ENCODE measurements at regions not wholly inside any gene's neighbourhood (a gene's known extent, or its start where the extent isn't known, plus 50 kb on each side); places are given as distances from the start of the nearest gene placed in this dataset.
"Not testable (repeated sequence)": the region's sequence is repeated elsewhere in the genome, so short reads cannot be mapped to it uniquely, and the experiment has no call there.

DNA sequence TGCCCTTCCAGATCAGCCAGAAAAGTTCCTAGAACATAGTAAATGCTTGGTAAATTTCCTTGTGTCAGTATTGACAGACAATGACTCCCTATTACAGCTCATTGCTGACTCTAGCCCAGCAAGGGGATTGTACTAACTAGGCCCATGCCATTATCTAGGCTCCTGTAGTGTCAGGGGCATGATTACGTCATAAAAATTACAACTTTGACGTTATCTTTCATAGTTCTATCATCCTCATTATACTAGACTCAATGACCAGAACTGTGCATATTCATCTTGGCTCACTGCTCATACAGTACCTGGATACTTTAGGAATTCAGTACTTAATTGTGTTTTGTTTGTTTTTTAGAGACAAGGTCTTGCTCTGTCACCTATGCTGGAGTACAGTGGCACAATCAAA lies 118.7 kb downstream of the OR52B4 start:
- H3K9me3 ChIP-seq (ENCODE audit: low read length); FAIRE-seq; H3K36me3 ChIP-seq (replicated peaks in 1 of 2; ENCODE audit: control insufficient read depth in 1 of 2, insufficient read depth in 2 of 2, low read length in 2 of 2); H2AFZ ChIP-seq (ENCODE audit: low read length); CTCF ChIA-PET (ENCODE audit: low intra/inter-chr PET ratio, low total read pairs); intact Hi-C loops (cut with micrococcal nuclease; ENCODE audit: unreplicated experiment); DNase-seq (ENCODE audit: low spot score); H3K27me3 ChIP-seq (ENCODE audit: control insufficient read depth in 1 of 2, insufficient read depth in 2 of 2, low read length in 2 of 2); H3K79me2 ChIP-seq (ENCODE audit: insufficient read depth, low read length); H4K20me1 ChIP-seq (ENCODE audit: insufficient read depth, low read length); H3K27ac ChIP-seq (ENCODE audit: extremely low read length, insufficient read depth, low read length); H3K4me3 ChIP-seq (replicated peaks in 1 of 3; ENCODE audit: insufficient read depth in 1 of 3, low read depth in 2 of 3, low read length in 3 of 3); H3K9ac ChIP-seq (ENCODE audit: insufficient read depth, low read depth, low read length); H3K4me2 ChIP-seq (ENCODE audit: low read depth, low read length); BruUV-seq (replicated peaks); ATAC-seq; in situ Hi-C loops (cut with HindIII; ENCODE audit: extremely low pct_ligation_motif_present, low pct_unique_long_range_greater_than_20kb); H3K4me1 ChIP-seq (ENCODE audit: insufficient read depth, low read length); POLR2A ChIA-PET; TF ChIP-seq ATF7, CREB1 (CRISPR knock-in tag; IDR thresholded peaks at IDR 0.05): not testable (repeated sequence)
- TF ChIP-seq ATF7 (IDR thresholded peaks at IDR 0.05) (peak; percentile 85), CREB1 (IDR thresholded peaks at IDR 0.05) (peak; percentile 57)
- WGBS (ENCODE audit: low lambda C conversion rate), result 0% methylated on average over 1 of the region's 2 CpGs

DNA sequence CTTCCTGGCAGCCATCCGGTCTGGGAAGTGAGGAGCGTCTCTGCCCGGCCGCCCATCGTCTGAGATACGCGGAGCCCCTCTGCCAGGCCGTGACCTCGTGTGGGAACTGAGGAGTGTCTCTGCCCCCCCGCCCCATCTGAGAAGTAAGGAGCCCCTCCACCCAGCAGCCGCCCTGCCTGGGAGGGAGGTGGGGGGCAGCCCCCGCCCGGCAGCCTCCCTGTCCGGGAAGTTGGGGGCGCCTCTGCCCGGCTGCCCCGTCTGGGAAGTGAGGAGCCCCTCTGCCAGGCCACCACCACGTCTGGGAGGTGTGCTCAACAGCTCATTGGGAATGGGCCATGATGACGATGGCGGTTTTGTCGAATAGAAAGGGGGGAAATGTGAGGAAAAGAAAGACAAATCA lies 130.4 kb downstream of the OR52B4 start:
- CTCF ChIA-PET (ENCODE audit: low intra/inter-chr PET ratio, low total read pairs); H3K27me3 ChIP-seq (ENCODE audit: control insufficient read depth in 1 of 2, insufficient read depth in 2 of 2, low read length in 2 of 2); BruUV-seq (replicated peaks); H3K27ac ChIP-seq (ENCODE audit: extremely low read length, insufficient read depth, low read length); H3K36me3 ChIP-seq (replicated peaks in 1 of 2; ENCODE audit: control insufficient read depth in 1 of 2, insufficient read depth in 2 of 2, low read length in 2 of 2); in situ Hi-C loops (cut with HindIII; ENCODE audit: extremely low pct_ligation_motif_present, low pct_unique_long_range_greater_than_20kb); H3K4me3 ChIP-seq (replicated peaks in 1 of 3; ENCODE audit: insufficient read depth in 1 of 3, low read depth in 2 of 3, low read length in 3 of 3); H3K9ac ChIP-seq (ENCODE audit: insufficient read depth, low read depth, low read length); POLR2A ChIA-PET; FAIRE-seq; ATAC-seq; H2AFZ ChIP-seq (ENCODE audit: low read length); H3K4me1 ChIP-seq (ENCODE audit: insufficient read depth, low read length); H3K79me2 ChIP-seq (ENCODE audit: insufficient read depth, low read length); H3K4me2 ChIP-seq (ENCODE audit: low read depth, low read length); intact Hi-C loops (cut with micrococcal nuclease; ENCODE audit: unreplicated experiment); DNase-seq (ENCODE audit: low spot score); H3K9me3 ChIP-seq (ENCODE audit: low read length); H4K20me1 ChIP-seq (ENCODE audit: insufficient read depth, low read length): not testable (repeated sequence)
- WGBS (ENCODE audit: low lambda C conversion rate), result 33% methylated on average over 10 of the region's 21 CpGs

DNA sequence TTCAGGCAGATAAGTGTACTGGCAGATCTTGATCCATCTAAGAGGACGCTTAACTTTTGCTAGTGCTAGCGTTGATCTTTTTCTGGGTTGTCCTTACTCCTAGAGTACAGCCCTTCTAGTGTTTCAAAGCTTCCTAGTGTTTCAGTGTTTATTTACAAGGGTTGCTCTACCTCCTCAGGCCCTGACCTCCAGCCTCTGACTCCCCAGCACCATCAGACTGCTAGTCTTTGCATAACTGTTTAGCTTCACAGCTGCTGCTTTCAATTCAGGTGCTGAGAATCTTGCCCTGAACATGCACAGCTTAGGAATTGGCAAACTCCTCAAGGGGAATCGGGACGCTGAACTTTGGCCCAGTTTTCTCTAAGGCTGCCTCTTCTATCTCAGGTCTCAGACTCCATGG lies 124.3 kb downstream of the RRM1 start:
- H3K36me3 ChIP-seq (replicated peaks in 1 of 2; ENCODE audit: control insufficient read depth in 1 of 2, insufficient read depth in 2 of 2, low read length in 2 of 2); H3K79me2 ChIP-seq (ENCODE audit: insufficient read depth, low read length); FAIRE-seq; H4K20me1 ChIP-seq (ENCODE audit: insufficient read depth, low read length); CTCF ChIA-PET (ENCODE audit: low intra/inter-chr PET ratio, low total read pairs); H3K4me3 ChIP-seq (replicated peaks in 1 of 3; ENCODE audit: insufficient read depth in 1 of 3, low read depth in 2 of 3, low read length in 3 of 3); H2AFZ ChIP-seq (ENCODE audit: low read length); POLR2A ChIA-PET; intact Hi-C loops (cut with micrococcal nuclease; ENCODE audit: unreplicated experiment); H3K4me2 ChIP-seq (ENCODE audit: low read depth, low read length); H3K9ac ChIP-seq (ENCODE audit: insufficient read depth, low read depth, low read length); in situ Hi-C loops (cut with HindIII; ENCODE audit: extremely low pct_ligation_motif_present, low pct_unique_long_range_greater_than_20kb); ATAC-seq; BruUV-seq (replicated peaks); H3K4me1 ChIP-seq (ENCODE audit: insufficient read depth, low read length); H3K27ac ChIP-seq (ENCODE audit: extremely low read length, insufficient read depth, low read length); DNase-seq (ENCODE audit: low spot score); H3K9me3 ChIP-seq (ENCODE audit: low read length): not testable (repeated sequence)
- 0% methylated on average over 4 of the region's 4 CpGs for WGBS (ENCODE audit: low lambda C conversion rate)
- H3K27me3 ChIP-seq (ENCODE audit: control insufficient read depth in 1 of 2, insufficient read depth in 2 of 2, low read length in 2 of 2), result peaks cover 2 to 16% of the 10 kb centered on the region in 2 experiments; a peak in 4 of 5 replicates
